GM21360 (cell line): ENCODE measurements at regions not wholly inside any gene's neighbourhood (a gene's known extent, or its start where the extent isn't known, plus 50 kb on each side); places are given as distances from the start of the nearest gene placed in this dataset.

Experiments
- ATAC-seq: cut with Tn5 transposase; IDR thresholded peaks from one replicate; pipeline ENCODE4 v1.9.1; 2021; ENCODE audit warnings: mild to moderate bottlenecking, moderate library complexity; ENCODE audit not compliant: unreplicated experiment

- ATAC-seq: no peak
These were observed 145.8 kb upstream of the MEF2C start for GRCh38 chr5:89028595-89029285.

DNA sequence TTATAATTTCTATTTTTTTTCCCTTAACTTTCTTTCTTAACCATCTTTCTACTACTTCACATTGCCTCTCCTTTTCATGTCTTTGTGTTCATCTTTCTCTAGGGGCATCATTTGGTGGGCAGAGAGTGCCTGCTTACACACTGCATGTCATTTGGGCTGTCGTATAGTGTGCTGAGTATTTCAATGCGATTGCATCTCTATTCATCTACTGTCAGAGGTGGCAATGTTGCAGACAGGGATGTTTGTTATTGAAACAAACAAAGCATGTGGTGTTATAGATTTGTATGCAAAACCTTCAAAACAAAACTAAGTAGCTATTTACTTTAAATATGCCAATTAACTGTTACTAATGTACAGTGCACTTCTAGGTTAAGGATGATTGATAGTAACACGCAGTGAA, 141.1 kb upstream of the MEF2C start:
- ATAC-seq: no peak

- ATAC-seq: no peak
These were observed 138.1 kb upstream of the MEF2C start for GRCh38 chr5:89020926-89021610.

- no peak for ATAC-seq
These were observed 133.8 kb upstream of the MEF2C start for GRCh38 chr5:89016741-89017303.

DNA sequence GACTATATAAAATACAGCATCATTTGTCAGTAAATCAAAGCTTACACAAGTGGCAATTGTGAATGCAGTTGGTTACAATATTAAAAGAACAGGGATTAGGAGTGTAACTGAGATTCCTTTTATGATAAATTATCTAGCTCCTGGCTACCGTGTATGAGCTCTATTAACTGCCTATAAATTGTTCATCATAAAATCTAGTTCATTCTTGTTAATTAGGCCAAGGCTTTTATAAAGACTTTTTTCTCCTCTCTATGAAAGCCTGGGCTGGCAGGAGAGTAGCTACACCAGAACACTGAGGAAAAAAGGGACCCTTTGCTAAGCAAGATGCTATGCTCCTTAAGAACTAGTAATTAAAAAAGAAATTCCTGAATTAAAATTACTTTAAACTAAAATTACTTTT, 132.4 kb upstream of the MEF2C start:
- ATAC-seq: no peak

DNA sequence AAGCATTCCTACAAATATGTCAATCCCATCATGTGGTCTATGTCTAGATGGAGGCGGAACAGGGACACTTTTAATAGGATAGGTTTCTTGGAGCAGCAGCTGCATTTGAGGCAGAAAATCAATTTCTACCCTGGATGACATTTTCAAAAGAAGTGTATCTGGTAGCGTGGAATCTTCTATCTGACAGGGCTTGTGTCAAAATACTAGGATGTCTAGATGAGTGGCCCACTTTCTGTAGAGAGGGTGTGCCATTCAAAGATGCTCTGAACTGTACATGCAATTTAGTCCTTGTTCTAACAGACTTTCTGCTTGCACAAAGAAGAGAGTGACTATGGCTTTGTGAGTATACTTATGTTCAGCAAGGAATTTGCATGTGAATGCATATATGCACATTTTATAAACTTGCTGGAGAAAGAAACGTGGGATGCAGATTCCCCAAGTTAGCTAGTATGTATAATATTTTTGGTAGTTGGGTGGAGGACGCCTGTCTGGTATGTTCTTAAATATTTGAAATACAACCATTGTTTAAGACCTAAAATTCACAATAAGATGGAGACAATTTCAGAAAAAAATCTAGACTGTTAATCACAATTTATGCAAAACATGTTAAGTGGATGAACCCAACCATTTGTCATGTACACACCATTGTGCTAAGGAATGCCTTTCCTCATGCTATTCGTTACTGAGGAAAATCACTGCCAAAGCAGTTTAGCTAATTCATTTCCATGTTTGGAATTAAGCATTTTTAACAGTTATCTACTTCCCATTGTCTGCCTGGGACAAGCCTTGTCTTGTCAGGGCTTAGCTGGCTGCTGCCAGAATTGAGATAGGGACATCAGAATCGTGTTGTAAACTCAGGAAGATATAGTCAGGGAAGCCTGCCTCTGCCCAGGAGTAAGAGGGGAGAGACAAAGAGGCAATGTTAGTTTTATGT, 129.1 kb upstream of the MEF2C start:
- no peak for ATAC-seq

- ATAC-seq: no peak
These were observed 127.5 kb upstream of the MEF2C start for GRCh38 chr5:89010512-89010911.

GRCh38 chr5:89008291-89008690, 125.3 kb upstream of the MEF2C start:
- no peak for ATAC-seq

DNA sequence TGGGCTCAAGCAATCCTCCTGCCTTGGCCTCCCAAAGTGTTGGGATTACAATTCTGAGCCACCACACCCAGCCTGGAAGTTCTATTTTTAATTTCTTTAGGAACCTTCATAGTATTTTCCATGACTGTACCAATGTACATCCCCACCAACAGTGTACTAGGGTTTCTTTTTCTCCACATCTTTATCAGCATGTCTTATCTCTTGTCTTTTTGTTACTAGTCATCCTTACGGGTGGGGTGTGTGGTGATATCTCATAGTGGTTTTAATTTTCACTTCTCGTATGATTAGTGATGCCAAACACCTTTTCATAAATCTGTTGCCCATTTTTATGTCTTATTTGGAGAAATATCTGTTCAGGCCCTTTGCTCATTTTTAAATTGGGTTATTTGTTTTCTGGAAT, 123.0 kb upstream of the MEF2C start:
- ATAC-seq: no peak

DNA sequence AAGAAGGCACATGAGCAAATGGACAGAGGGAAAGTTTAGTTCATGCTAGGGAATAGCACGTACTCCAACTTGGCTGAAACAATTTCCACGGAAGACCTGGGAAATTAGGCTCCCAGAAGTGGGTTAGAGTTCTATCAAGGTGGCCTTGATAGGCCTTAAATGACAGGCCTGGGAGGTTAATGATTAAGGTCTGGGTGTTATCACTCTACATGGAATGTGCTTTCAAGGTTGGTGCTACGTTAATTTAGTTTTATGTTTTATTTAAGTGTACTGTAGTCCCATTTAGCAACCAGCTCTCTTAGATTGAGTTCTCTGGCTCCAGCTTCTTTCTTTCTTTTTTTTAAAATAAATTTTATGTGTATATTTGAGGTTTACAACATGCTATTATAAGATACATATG, 121.4 kb upstream of the MEF2C start:
- ATAC-seq: no peak

DNA sequence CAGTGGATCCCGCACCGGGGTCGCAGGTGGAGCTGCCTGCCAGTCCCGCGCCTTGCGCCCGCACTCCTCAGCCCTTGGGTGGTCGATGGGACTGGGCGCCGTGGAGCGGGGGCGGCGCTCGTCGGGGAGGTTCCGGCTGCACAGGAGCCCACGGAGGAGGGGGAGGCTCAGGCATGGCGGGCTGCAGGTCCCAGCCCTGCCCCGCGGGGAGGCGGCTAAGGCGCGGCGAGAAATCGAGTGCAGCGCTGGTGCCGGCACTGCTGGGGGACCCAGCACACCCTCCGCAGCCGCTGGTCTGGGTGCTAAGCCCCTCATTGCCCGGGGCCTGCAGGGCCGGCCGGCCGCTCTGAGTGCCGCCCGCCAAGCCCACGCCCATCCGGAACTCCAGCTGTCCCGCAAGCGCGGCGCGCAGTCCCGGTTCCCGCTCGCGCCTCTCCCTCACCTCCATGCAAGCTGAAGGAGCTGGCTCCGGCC, 120.6 kb upstream of the MEF2C start:
- no peak for ATAC-seq

DNA sequence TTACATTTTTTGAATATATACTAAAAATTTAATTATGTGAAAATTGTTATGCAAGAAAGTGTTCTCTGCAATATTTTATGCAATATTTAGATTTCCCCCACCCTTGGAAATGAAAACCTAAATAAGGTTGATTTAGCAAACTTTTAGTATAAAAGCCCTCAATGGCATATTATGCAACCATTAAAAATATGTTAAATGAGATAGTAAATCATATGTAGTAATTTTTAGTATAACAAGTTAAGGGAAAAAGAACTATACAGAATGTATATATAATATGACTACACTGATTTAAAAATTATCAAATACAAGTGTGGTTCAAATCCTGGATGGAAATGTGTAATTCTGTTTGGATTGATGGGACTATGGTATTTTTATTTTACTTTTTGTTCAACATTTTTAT, 116.9 kb upstream of the MEF2C start:
- no peak for ATAC-seq

- no peak for ATAC-seq
These were observed 115.0 kb upstream of the MEF2C start for GRCh38 chr5:88997937-88998336.

GRCh38 chr5:88984040-88984439, 101.1 kb upstream of the MEF2C start:
- no peak for ATAC-seq

DNA sequence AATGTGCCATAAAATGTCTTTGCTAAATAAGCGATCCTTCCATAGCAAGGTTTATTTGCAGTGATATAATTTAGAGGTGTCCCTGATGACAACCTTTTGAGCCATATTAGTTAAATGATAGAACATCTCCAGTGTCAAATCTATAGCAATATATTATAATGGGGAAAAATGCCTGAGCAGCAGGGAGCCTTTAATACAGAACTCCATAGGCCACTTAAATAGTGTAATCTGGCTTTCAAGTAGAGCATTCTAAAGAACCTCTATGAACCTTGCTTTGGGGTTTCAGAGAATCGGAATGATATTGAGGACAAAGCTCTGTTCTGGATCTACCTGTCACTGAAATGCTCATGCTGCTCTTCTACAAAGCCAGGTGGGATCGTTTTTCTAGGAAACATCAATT, 96.7 kb upstream of the MEF2C start:
- no peak for ATAC-seq

DNA sequence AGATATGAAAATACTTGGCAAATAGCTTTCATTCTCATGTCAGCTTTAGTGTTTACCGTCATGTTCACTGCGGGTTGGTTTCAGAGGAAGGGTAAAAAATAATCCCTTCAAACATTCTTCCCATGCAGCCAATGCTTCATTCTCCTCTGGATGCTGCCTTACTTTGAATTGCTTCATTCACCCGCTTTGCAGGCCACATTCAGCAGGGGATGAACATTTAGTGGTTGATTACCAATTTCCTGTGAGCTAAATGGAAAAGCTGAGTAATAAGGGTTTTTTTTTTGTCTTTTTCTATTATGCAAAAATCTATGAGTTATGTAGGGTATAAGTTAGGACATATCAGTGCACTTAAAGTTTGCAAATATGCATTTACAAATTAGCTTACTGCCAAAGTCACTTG, 96.3 kb upstream of the MEF2C start:
- no peak for ATAC-seq

- ATAC-seq: no peak
These were observed 93.9 kb upstream of the MEF2C start for GRCh38 chr5:88976914-88977313.

DNA sequence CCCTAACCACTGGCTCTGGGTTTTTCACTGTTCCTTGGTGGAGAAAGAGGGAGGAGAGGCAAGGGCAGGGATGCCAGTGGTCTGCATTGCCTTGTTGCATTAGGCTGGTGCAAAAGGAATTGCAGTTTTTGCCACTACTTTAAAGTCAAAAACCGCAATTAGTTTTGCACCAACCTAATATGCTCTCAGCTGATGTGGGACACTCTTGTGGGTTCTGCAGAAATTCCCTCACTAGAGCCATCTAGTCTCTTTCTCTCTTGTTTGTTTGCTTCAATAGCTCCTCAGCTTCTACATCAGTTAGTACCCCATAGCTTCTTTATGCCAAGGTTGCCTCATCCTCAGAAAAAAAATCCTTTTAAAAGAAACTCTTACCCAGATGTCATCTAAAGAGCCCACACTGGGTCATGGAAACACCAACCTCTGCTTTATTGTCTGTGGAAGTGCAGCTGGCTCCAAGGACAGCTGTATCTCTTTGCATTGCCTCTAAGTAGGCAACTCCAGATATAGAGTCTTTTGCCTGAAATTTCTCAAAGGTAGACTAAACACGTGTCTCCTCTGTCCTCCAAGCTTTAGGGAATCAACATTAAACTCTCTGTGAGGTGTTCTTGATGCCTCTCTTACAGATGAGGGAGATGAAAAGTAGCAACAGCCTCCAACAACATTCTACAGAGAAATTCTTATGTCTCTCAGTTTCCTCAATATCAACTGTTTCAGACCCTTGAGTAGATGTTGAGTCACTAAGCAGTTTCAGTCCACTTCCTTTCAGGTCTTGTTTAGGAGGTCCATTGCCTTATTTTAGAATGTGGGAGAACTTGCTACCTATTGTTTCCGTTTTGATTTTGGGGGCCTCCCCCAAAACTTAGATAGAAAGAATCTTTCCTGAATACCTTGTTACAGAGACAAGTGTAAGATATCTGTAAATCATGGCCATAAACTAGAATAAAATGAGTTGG, 84.9 kb upstream of the MEF2C start:
- ATAC-seq: no peak

GRCh38 chr5:88964831-88965230, 81.8 kb upstream of the MEF2C start:
- ATAC-seq: no peak

GRCh38 chr5:88957013-88957412, 74.0 kb upstream of the MEF2C start:
- no peak for ATAC-seq
